Activated CD4-positive, alpha-beta T cell treated with anti-CD3 and anti-CD28 coated beads, Interleukin-2, Interleukin-4, amounts not matched to agents 100 ng/mL and 50 ng/mL, durations not matched to agents 16 hours and 8 hours (primary cell): ENCODE measurements at regions not wholly inside any gene's neighbourhood (a gene's known extent, or its start where the extent isn't known, plus 50 kb on each side); places are given as distances from the start of the nearest gene placed in this dataset.
A peak's percentile ranks its signal among the peaks of the same experiment; 100 is the strongest.
"Not testable (repeated sequence)": the region's sequence is repeated elsewhere in the genome, so short reads cannot be mapped to it uniquely, and the experiment has no call there.

Source experiments
- DNase-seq: peaks from one replicate; pipeline ENCODE4 v3.0.0-alpha.2; 2020; ENCODE audit warnings: low spot score

- no peak for DNase-seq
Observed at GRCh38 chr5:147081311-147081764, 153.5 kb upstream of the STK32A start.

DNA sequence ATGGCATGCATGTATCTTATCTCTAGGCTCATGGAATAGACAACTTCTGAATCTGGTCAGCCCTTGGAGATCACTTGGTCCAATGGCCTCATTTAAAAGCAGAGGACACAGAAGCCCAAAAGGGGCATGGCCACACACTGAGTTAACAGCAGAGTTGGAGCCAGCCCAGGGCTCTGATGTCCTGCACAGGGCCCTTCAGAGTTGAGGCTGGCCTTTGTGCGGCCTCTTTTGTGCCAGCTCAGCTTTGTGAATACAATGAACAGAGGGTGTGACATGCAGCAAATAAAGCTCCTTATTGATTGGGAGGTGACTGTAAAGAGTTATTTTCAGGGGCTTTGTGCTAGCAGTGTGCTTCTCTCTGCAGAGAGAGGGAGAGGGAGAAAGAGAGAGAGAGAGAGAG, 150.1 kb upstream of the STK32A start:
- no peak for DNase-seq

DNA sequence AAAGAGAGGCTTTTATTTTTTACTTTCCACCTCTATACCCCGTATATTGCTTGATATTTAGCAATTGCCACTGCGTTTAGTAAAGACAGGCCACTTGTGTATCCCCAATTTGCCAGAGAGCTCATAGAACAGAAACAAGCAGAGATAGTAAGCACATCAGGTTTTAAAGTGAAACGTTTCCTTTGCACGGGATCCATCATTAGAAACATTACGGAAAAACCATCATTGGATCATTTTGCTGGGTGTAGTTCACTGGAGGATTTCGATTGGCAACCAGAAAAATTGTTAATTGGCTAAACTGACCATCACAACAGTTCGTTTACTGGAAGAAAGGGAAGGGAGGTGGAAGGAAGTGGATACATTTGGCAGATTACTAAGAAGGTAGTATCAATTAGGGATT, 149.4 kb upstream of the STK32A start:
- no peak for DNase-seq

DNA sequence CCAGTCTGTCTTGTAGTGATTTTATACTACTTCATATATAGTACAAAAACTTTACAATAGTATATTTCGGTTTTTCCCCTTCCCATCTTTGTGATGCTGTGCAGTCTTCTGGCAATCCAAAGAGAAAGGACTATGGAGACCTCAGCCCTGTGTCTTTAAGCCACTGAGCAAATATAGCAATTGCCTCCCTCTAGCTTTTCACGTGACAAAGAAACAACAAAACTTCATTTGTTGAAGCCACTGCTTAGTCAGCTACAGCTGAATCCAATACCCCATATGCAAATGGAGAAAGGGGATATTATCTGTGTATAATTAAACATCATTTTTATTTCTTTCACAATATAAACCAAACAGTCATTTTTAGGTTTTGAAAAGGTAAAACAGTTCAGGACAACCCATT, 142.8 kb upstream of the STK32A start:
- no peak for DNase-seq

DNA sequence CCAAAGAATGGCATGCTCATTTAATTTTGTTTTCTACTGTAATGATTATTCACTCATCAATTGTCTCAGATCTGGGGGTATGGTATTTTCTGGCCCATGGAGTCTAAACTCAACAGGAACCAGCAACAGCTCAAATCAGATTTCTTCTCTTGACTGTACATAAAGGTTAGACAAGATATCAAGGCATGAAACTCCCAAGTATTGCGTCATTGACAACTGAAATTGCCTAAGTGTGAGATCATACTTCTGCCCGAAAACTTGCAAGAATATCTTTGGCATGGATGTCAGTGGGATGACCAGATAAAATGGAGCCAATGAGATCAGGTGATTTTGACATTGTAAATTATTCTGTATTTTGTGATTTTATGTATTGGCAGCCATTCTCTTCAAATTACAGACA, 141.7 kb upstream of the STK32A start:
- no peak for DNase-seq

DNA sequence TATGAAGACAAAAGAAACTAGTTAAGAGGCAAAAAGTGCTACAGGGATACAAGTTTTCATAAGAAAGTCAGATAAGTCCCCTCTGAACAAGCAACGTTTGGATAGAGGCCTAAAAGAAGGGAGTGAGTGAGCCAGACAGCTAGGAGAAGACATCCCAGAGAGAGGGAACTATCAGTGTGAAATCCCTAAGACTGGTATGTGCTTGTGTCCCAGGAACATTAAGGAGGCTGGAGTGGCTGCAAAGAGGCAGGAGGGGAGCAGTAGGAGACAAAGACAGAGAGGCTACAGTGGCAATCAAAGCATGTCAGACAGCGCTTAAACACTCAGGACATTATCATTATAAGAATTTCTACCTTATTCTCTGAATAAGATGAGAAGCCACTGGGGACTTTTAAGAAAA, 139.1 kb upstream of the STK32A start:
- no peak for DNase-seq

- peak; percentile 25 for DNase-seq
Observed at GRCh38 chr5:147098233-147098790, 136.5 kb upstream of the STK32A start.

DNA sequence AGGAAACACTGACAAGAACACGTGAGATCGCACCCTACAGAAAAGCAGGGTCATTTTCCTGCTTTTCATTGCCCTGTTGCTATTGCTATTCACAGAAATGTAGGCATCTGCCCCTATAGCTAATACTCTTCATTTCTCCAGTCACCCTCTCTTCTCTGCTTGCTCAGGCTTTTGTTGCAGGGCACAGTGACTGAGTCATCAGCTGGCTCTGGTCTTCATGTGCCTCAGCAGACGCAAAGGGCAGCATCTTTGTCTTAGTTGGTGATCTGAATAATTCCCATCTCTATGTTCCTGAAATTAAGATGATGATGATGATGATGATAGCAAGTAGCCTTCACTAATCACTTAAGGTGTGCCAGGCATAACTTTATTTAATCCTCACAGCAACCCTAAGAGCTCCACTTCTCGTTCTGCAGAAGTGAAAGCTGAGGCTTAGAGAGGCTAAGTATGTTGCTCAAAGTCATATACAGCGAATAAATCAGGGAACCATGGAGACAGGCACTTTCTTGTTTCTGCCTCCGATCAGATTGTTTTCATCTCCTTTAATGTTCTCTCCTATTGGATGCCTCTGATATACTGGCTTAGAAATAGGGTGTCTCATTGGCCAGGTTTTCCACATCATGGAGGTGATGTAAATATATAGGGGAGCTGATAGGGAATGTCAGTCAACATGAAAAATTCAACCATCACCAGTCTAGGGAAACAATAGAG, 133.0 kb upstream of the STK32A start:
- DNase-seq = no peak

DNA sequence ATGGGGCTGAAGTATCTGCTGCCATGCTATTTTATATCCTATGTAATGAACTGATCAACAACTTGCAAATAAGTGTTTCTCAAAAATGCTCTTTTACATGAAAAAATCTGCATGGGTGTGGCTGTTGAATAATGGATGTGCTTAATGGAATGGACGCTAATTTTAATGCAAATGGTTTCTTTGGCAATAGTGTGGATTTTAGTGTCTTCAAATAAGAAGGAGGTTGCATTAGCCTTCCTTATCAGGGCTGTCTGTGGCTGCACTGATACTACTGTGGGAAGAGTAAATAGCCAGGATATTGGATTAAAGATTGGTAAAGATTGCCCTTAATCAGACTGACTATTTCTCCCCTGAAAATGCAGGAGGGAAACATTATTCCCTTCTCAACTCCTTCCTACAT, 121.9 kb upstream of the STK32A start:
- DNase-seq = no peak

DNA sequence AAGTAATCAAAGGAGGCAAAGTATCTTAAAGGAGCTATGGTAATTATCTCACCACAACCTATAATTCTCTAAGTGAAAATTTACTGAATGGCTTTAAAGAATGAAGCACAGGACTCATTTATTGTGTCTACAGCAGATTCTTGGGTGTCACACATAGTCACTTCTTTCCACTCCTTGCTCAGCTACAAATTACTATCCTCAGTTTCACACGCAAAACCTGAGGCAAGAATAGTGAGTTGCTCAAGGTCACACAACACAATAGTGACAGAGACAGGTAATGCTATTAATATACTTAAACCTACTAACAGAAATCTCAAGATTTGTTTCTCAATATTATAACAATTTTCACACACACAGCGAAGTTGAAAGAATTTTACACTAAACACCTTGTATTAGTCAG, 120.9 kb upstream of the STK32A start:
- no peak for DNase-seq

GRCh38 chr5:147139759-147140158, 95.1 kb upstream of the STK32A start:
- DNase-seq = not testable (repeated sequence)

GRCh38 chr5:147140558-147140957, 94.3 kb upstream of the STK32A start:
- DNase-seq = no peak

GRCh38 chr5:147141580-147141979, 93.2 kb upstream of the STK32A start:
- not testable (repeated sequence) for DNase-seq

DNA sequence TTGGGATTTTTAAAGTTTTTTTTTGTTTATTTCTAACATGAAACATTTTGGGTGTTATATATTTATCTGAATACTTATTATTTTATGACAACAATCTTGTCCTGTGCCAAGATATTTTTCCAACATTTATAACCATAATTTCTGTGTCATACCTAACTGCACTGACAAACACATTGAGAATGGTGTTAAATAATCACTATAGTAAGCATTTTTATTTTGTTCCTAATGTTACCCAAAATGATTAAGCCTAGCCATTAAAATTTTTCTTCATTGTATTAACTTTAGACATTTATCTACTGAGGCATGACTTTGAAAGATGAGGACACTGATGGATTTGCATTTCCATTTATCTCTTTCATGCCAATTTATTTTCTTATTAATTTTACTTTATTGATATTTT, 91.6 kb upstream of the STK32A start:
- no peak for DNase-seq

- DNase-seq = no peak
Observed at GRCh38 chr5:147145328-147145727, 89.5 kb upstream of the STK32A start.

- no peak for DNase-seq
Observed at GRCh38 chr5:147148715-147149114, 86.1 kb upstream of the STK32A start.

DNA sequence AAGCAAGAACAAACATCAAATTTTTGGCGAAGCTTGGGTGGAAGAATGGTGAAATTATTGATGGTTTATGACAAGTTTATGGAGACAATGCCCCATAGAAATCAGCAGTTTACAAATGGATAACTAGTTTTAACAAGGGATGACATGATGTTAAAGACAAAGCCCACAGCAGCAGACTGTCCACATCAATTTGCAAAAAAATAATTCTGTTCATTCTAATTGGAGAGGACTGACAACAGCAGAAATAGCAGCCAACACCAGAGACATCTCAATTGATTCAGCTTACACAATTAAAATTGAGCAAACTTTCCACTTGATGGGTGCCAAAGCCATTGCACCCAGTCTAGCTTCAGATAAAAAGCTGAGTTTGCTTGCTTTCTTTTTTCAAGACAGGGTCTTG, 82.7 kb upstream of the STK32A start:
- no peak for DNase-seq

GRCh38 chr5:147154809-147155208, 80.0 kb upstream of the STK32A start:
- DNase-seq = no peak

DNA sequence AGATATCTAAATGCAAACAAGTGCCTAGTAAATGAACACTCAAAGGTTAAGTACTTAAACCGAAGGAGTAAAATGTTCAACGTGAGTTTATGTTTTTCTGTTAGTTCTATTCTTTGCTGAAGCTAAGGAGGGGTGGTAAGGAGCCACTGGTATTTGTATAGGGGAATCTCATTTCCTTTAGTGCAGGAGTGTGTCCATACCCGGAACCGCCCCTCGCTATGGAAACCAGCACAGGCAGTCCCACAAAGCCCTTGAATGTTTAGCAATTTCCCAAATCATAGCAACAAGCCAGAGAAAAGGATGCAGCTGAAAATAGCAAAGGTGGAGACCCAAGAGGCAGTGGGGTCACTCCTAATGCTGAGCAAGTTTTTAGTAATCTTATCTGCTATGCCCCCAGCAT, 78.8 kb upstream of the STK32A start:
- DNase-seq = no peak

- no peak for DNase-seq
Observed at GRCh38 chr5:147160902-147161700, 73.7 kb upstream of the STK32A start.

GRCh38 chr5:147162740-147163139, 72.1 kb upstream of the STK32A start:
- no peak for DNase-seq

- no peak for DNase-seq
Observed at GRCh38 chr5:147167529-147167928, 67.3 kb upstream of the STK32A start.
